BJ (cell line): ENCODE measurements at regions not wholly inside any gene's neighbourhood (a gene's known extent, or its start where the extent isn't known, plus 50 kb on each side); places are given as distances from the start of the nearest gene placed in this dataset.

Experiments used
- CTCF ChIA-PET: fragments of 350-600 bp; formaldehyde crosslinking; extraction: SDS; loops from one replicate; lab custom pipeline; 2021; ENCODE audit warnings: antibody characterized with exemption, inconsistent platforms; lab: Yijun Ruan, JAX
- POLR2A ChIA-PET: fragments of 300-600 bp; sonication (Branson Sonifier 250); formaldehyde crosslinking; extraction: SDS; loops from one replicate; lab custom pipeline; 2021; ENCODE audit warnings: antibody characterized with exemption; lab: Charles Lee
- DNase-seq: peaks from one replicate; pipeline ENCODE4 v3.0.0-alpha.2; 2011; ENCODE audit warnings: low read depth
- H3K27me3 ChIP-seq: 2 replicates; pipeline ENCODE4 v1.6.0; 2011; ENCODE audit warnings: low read length; ENCODE audit not compliant: control insufficient read depth, insufficient read depth
- H3K36me3 ChIP-seq: 2 replicates; pipeline ENCODE4 v1.5.1; 2011; ENCODE audit warnings: low read length; ENCODE audit not compliant: control insufficient read depth, insufficient read depth
- H3K4me3 ChIP-seq: 2 replicates; pipeline ENCODE4 v1.5.1; 2011; ENCODE audit warnings: low read depth, mild to moderate bottlenecking, control low read depth, low read length
- TF ChIP-seq, protein P1 (sequence below): IDR thresholded peaks from 2 replicates; pipeline ENCODE4 v1.5.1; 2011; ENCODE audit warnings: low read depth, mild to moderate bottlenecking, control low read depth, inconsistent platforms, low read length, moderate library complexity; ENCODE audit not compliant: insufficient read depth

DNA sequence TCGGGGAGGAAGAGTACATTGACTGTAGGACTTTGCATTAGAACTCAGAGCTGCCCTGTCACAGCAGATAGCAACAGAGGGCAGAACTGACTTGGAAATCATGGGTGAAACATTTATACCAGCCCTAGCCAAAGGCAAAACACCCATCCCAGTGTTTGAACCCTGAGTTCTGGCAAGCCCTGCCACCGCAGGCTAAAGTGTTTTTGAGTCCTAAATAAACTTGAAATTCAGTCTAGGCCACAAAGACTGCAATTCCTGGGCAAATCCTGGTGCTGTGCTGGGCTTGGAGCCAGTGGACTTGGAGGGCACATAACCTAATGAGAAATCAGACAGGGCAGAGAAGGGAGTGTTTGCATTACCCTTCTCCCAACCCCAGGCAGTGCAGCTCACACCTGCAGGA lies 1015.7 kb downstream of the FSTL5 start:
- H3K4me3 ChIP-seq = no peak overlapping the region
- ChIA-PET POLR2A (no interaction called here), CTCF (no interaction called here)
- DNase-seq = no peak
- TF ChIP-seq, protein P1, sequence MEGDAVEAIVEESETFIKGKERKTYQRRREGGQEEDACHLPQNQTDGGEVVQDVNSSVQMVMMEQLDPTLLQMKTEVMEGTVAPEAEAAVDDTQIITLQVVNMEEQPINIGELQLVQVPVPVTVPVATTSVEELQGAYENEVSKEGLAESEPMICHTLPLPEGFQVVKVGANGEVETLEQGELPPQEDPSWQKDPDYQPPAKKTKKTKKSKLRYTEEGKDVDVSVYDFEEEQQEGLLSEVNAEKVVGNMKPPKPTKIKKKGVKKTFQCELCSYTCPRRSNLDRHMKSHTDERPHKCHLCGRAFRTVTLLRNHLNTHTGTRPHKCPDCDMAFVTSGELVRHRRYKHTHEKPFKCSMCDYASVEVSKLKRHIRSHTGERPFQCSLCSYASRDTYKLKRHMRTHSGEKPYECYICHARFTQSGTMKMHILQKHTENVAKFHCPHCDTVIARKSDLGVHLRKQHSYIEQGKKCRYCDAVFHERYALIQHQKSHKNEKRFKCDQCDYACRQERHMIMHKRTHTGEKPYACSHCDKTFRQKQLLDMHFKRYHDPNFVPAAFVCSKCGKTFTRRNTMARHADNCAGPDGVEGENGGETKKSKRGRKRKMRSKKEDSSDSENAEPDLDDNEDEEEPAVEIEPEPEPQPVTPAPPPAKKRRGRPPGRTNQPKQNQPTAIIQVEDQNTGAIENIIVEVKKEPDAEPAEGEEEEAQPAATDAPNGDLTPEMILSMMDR = no peak
- no peaks in the 10 kb centered on the region for H3K36me3 ChIP-seq
- H3K27me3 ChIP-seq = no peaks in the 10 kb centered on the region

GRCh38 chr4:161143375-161143774 lies 1020.4 kb downstream of the FSTL5 start:
- TF ChIP-seq, protein P1 = no peak
- no peak overlapping the region for H3K4me3 ChIP-seq
- H3K36me3 ChIP-seq = no peaks in the 10 kb centered on the region
- H3K27me3 ChIP-seq = no peaks in the 10 kb centered on the region
- ChIA-PET POLR2A (no interaction called here), CTCF (no interaction called here)
- no peak for DNase-seq

DNA sequence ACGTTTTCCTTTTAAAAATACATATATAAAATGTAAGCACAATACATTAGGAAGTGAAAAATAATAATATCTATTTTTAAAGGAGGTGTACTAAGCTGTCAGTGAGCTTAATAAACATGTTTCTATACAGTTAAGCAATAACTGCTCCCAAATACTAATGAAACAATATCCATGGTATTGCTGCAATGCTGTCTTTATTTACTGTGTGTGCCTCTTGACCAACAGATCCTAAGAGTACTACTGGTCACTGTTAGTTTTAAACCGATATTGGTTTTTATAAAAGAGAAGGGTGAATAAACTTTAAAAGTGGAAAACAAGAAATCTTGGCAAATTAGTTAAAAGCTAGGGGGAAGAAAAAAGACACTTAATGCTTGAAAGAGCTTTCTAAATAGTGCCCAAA lies 1029.0 kb downstream of the FSTL5 start:
- TF ChIP-seq, protein P1 = no peak
- ChIA-PET POLR2A (no interaction called here), CTCF (no interaction called here)
- no peak for DNase-seq
- Histone ChIP-seq H3K36me3 (no peaks in the 10 kb centered on the region), H3K27me3 (no peaks in the 10 kb centered on the region), H3K4me3 (no peak overlapping the region)

- DNase-seq = no peak
- H3K4me3 ChIP-seq = no peak overlapping the region
- TF ChIP-seq, protein P1 = no peak
- CTCF ChIA-PET = no interaction called here
- POLR2A ChIA-PET = no interaction called here
- no peaks in the 10 kb centered on the region for H3K27me3 ChIP-seq
- no peaks in the 10 kb centered on the region for H3K36me3 ChIP-seq
These were observed 1030.1 kb downstream of the FSTL5 start for GRCh38 chr4:161133586-161134276.

DNA sequence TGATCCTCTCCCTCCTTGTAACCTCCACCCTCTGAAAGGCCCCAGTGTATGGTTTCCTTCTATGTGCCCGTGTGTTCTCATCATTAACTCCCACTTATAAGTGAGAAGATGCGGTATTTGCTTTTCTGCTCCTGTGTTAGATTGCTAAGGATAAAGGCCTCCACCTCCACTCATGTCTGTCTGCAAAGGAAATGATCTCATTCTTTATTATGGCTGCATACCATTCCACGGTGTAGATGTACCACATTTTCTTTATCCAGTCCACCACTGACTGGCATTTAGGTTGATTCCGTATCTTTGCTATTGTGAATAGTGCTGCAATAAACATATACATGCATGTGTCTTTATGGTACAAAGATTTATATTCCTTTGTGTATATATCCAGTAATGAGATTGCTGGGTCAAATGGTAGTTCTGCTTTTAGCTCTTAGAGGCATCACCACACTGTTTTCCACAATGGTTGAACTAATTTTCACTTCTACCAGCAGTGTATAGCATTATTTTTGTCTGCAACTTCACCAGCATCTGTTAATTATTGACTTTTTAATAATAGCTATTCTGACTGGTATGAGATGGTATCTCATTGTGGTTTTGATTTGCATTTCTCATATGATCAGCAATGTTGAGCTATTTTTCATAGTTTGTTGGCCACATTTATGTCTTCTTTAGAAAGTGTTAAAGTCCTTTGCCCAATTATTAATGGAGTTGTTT lies 1030.9 kb downstream of the FSTL5 start:
- Histone ChIP-seq H3K27me3 (no peaks in the 10 kb centered on the region), H3K4me3 (no peak overlapping the region), H3K36me3 (no peaks in the 10 kb centered on the region)
- POLR2A ChIA-PET = no interaction called here
- no peak for DNase-seq
- TF ChIP-seq, protein P1 = no peak
- CTCF ChIA-PET = no interaction called here
